WTC11 (cell line): ENCODE measurements at regions not wholly inside any gene's neighbourhood (a gene's known extent, or its start where the extent isn't known, plus 50 kb on each side); places are given as distances from the start of the nearest gene placed in this dataset.

Source experiments
- ATAC-seq: fragments of 200-7000 bp; cut with Tn5 transposase; 2 replicates; pipeline ENCODE4 v1.10.0; 2021; ENCODE audit warnings: mild to moderate bottlenecking, moderate library complexity
- CTCF ChIA-PET: fragments of 300-600 bp; sonication (Branson Sonifier 250); formaldehyde crosslinking; loops from one replicate; lab custom pipeline; 2021; ENCODE audit warnings: antibody characterized with exemption; lab: Charles Lee
- POLR2A ChIA-PET: fragments of 350-600 bp; sonication (Branson Sonifier 250); formaldehyde crosslinking; loops from one replicate; lab custom pipeline; 2021; ENCODE audit warnings: antibody characterized with exemption; lab: Charles Lee
- DNase-seq: peaks from one replicate; pipeline ENCODE4 v3.0.0; 2021; ENCODE audit warnings: low spot score
- H3K27ac Mint-ChIP-seq: 2 replicates; pipeline ENCODE4 v1.8.0; 2021; ENCODE audit warnings: mixed read lengths
- H3K27me3 Mint-ChIP-seq: 2 replicates; pipeline ENCODE4 v1.8.0; 2021; ENCODE audit warnings: low read depth, mild to moderate bottlenecking, moderate library complexity, mixed read lengths
- H3K36me3 Mint-ChIP-seq: 2 replicates; pipeline ENCODE4 v1.8.0; 2021; ENCODE audit warnings: mixed read lengths
- H3K4me1 Mint-ChIP-seq: 2 replicates; pipeline ENCODE4 v1.8.0; 2022; ENCODE audit warnings: mixed read lengths
- H3K4me3 Mint-ChIP-seq: 2 replicates; pipeline ENCODE4 v1.8.0; 2021; ENCODE audit warnings: mild to moderate bottlenecking, moderate library complexity, mixed read lengths
- H3K9me3 Mint-ChIP-seq: 2 replicates; pipeline ENCODE4 v1.8.0; 2021; ENCODE audit warnings: mixed read lengths
- AR ChIP-seq: fragments of 250-450 bp; sonication (Bioruptor Pico); IDR thresholded peaks from 2 replicates; pipeline ENCODE4 v1.9.0; 2021; ENCODE audit warnings: mild to moderate bottlenecking
- ATF1 ChIP-seq: sonication (generic); formaldehyde crosslinking; IDR thresholded peaks from 2 replicates; pipeline ENCODE4 v1.8.1; 2023; ENCODE audit warnings: mild to moderate bottlenecking, moderate library complexity, missing genetic modification reagents
- EMX1 ChIP-seq: fragments of 250-450 bp; sonication (Bioruptor Pico); IDR thresholded peaks from 2 replicates; pipeline ENCODE4 v1.8.0; 2021; ENCODE audit warnings: mild to moderate bottlenecking
- ERG ChIP-seq: fragments of 250-450 bp; sonication (Bioruptor Pico); IDR thresholded peaks from 2 replicates; pipeline ENCODE4 v1.8.0; 2021; ENCODE audit warnings: mild to moderate bottlenecking
- ETV6 ChIP-seq: sonication (generic); formaldehyde crosslinking; IDR thresholded peaks from 2 replicates; pipeline ENCODE4 v1.8.1; 2022; ENCODE audit warnings: mild to moderate bottlenecking, missing genetic modification reagents
- FOXK1 ChIP-seq: sonication (generic); formaldehyde crosslinking; IDR thresholded peaks from 2 replicates; pipeline ENCODE4 v1.8.0; 2022; ENCODE audit warnings: mild to moderate bottlenecking, moderate library complexity, missing genetic modification reagents
- FOXP1 ChIP-seq: sonication (generic); formaldehyde crosslinking; IDR thresholded peaks from 2 replicates; pipeline ENCODE4 v1.8.0; 2022; ENCODE audit warnings: missing genetic modification reagents, mild to moderate bottlenecking, moderate library complexity, borderline replicate concordance
- GTF2I ChIP-seq: fragments of 250-450 bp; sonication (Bioruptor Pico); conservative IDR thresholded peaks from 2 replicates; pipeline ENCODE4 v1.4.0; 2021; ENCODE audit warnings: mild to moderate bottlenecking
- HMGA2 ChIP-seq: fragments of 250-450 bp; sonication (Bioruptor Pico); IDR thresholded peaks from 2 replicates; pipeline ENCODE4 v1.4.0; 2021; ENCODE audit warnings: mild to moderate bottlenecking, moderate library complexity
- HMGXB4 ChIP-seq: sonication (generic); formaldehyde crosslinking; IDR thresholded peaks from 2 replicates; pipeline ENCODE4 v1.8.1; 2023; ENCODE audit warnings: mild to moderate bottlenecking, moderate library complexity, missing genetic modification reagents
- JAZF1 ChIP-seq: fragments of 250-450 bp; sonication (Bioruptor Pico); IDR thresholded peaks from 2 replicates; pipeline ENCODE4 v1.9.0; 2021; ENCODE audit warnings: moderate library complexity, mild to moderate bottlenecking, inconsistent platforms
- MAX ChIP-seq: sonication (generic); formaldehyde crosslinking; IDR thresholded peaks from 2 replicates; pipeline ENCODE4 v1.8.0; 2022; ENCODE audit warnings: mild to moderate bottlenecking, missing genetic modification reagents
- NR1H2 ChIP-seq: sonication (generic); formaldehyde crosslinking; IDR thresholded peaks from 2 replicates; pipeline ENCODE4 v1.9.0; 2021; ENCODE audit warnings: mild to moderate bottlenecking, moderate library complexity, missing genetic modification reagents
- NR3C1 ChIP-seq: sonication (generic); formaldehyde crosslinking; conservative IDR thresholded peaks from 2 replicates; pipeline ENCODE4 v1.8.1; 2023; ENCODE audit warnings: low read depth, mild to moderate bottlenecking, missing genetic modification reagents
- PRDM15 ChIP-seq: sonication (generic); formaldehyde crosslinking; IDR thresholded peaks from 2 replicates; pipeline ENCODE4 v1.8.0; 2022; ENCODE audit warnings: missing genetic modification reagents
- PRRX2 ChIP-seq: fragments of 250-450 bp; sonication (Bioruptor Pico); IDR thresholded peaks from 2 replicates; pipeline ENCODE4 v1.8.0; 2021; ENCODE audit warnings: mild to moderate bottlenecking
- SP1 ChIP-seq: sonication (generic); formaldehyde crosslinking; conservative IDR thresholded peaks from 2 replicates; pipeline ENCODE4 v1.8.1; 2022; ENCODE audit warnings: missing genetic modification reagents
- TCF7 ChIP-seq: sonication (generic); formaldehyde crosslinking; IDR thresholded peaks from 2 replicates; pipeline ENCODE4 v1.8.0; 2022; ENCODE audit warnings: mild to moderate bottlenecking, low read depth, missing genetic modification reagents, moderate library complexity
- TEAD1 ChIP-seq: sonication (generic); formaldehyde crosslinking; IDR thresholded peaks from 2 replicates; pipeline ENCODE4 v1.8.0; 2022; ENCODE audit warnings: mild to moderate bottlenecking, missing genetic modification reagents
- ZNF317 ChIP-seq: sonication (generic); formaldehyde crosslinking; IDR thresholded peaks from 2 replicates; pipeline ENCODE4 v1.8.1; 2023; ENCODE audit warnings: low read depth, mild to moderate bottlenecking, moderate library complexity, missing genetic modification reagents, borderline replicate concordance
- ZNF416 ChIP-seq: fragments of 250-450 bp; sonication (Bioruptor Pico); IDR thresholded peaks from 2 replicates; pipeline ENCODE4 v1.9.0; 2021; ENCODE audit warnings: mild to moderate bottlenecking, inconsistent platforms
- ZNF423 ChIP-seq: fragments of 250-450 bp; sonication (Bioruptor Pico); IDR thresholded peaks from 2 replicates; pipeline ENCODE4 v2.1.2; 2022; ENCODE audit warnings: mild to moderate bottlenecking, moderate library complexity

- H3K9me3 Mint-ChIP-seq, result no peaks in the 10 kb centered on the region
- TF ChIP-seq GTF2I (CRISPR knock-in tag), result no peak
- no peak for TF ChIP-seq ATF1
- no peak for TF ChIP-seq TCF7 (CRISPR knock-in tag)
- TF ChIP-seq NR1H2 (CRISPR knock-in tag), result no peak
- no peak for TF ChIP-seq ERG
- TF ChIP-seq HMGA2, result no peak
- TF ChIP-seq EMX1 (CRISPR knock-in tag), result no peak
- TF ChIP-seq PRDM15, result no peak
- TF ChIP-seq MAX, result no peak
- CTCF ChIA-PET, result no interaction called here
- peaks cover 21% of the 10 kb centered on the region for H3K4me1 Mint-ChIP-seq
- H3K27me3 Mint-ChIP-seq, result no peaks in the 10 kb centered on the region
- no peak overlapping the region for H3K4me3 Mint-ChIP-seq
- peak; percentile 30; the same call in 1 of the 2 replicates for ATAC-seq
- no peak for DNase-seq
- POLR2A ChIA-PET, result no interaction called here
- no peak overlapping the region for H3K27ac Mint-ChIP-seq
- no peaks in the 10 kb centered on the region for H3K36me3 Mint-ChIP-seq
Measured at GRCh38 chr18:4720518-4720917, 265.4 kb upstream of the DLGAP1 start.

- ChIA-PET POLR2A (no interaction called here), CTCF (no interaction called here)
- ATAC-seq, result no peak
- Mint-ChIP-seq H3K27me3 (no peaks in the 10 kb centered on the region), H3K27ac (no peak overlapping the region), H3K4me1 (peaks cover 6% of the 10 kb centered on the region), H3K36me3 (no peaks in the 10 kb centered on the region), H3K4me3 (no peak overlapping the region), H3K9me3 (peaks cover 3% of the 10 kb centered on the region)
- DNase-seq, result no peak
- TF ChIP-seq HMGXB4 (CRISPR knock-in tag) (no peak), PRRX2 (CRISPR knock-in tag) (no peak), ETV6 (CRISPR knock-in tag) (no peak), MAX (no peak), SP1 (CRISPR knock-in tag) (no peak), FOXP1 (CRISPR knock-in tag) (no peak), TEAD1 (CRISPR knock-in tag) (no peak), JAZF1 (CRISPR knock-in tag) (no peak), PRDM15 (no peak), NR3C1 (CRISPR knock-in tag) (no peak), ZNF423 (CRISPR knock-in tag) (no peak), FOXK1 (no peak), AR (CRISPR knock-in tag) (no peak), ZNF416 (no peak), ZNF317 (no peak)
Measured at GRCh38 chr18:4705894-4706293, 250.8 kb upstream of the DLGAP1 start.
